SK-N-SH (cell line): ENCODE measurements at regions not wholly inside any gene's neighbourhood (a gene's known extent, or its start where the extent isn't known, plus 50 kb on each side); places are given as distances from the start of the nearest gene placed in this dataset.

ENCODE experiments used
- CTCF ChIA-PET: fragments of 300-600, 350-600 bp; formaldehyde crosslinking; extraction: SDS; loops from one replicate; lab custom pipeline; 2021; lab: Yijun Ruan, JAX
- POLR2A ChIA-PET: fragments of 350-600 bp; sonication (Branson Sonifier 250); formaldehyde crosslinking; extraction: SDS; loops from one replicate; lab custom pipeline; 2020; ENCODE audit warnings: antibody characterized with exemption, inconsistent platforms; lab: Yijun Ruan, JAX
- DNase-seq: peaks from one replicate; pipeline ENCODE4 v3.0.0; 2012
- H2AFZ ChIP-seq: fragments of 200-600 bp; sonication (generic); 2 replicates; pipeline ENCODE4 v1.8.1; 2016; ENCODE audit warnings: antibody characterized with exemption, mild to moderate bottlenecking, low read depth
- H3F3A ChIP-seq: fragments of 200-600 bp; sonication (generic); replicated peaks from 2 replicates; pipeline ENCODE3; 2016; ENCODE audit warnings: antibody characterized with exemption, mild to moderate bottlenecking; ENCODE audit not compliant: insufficient read depth
- H3K27ac ChIP-seq, 2 experiments: fragments of 200-500 bp in 1 of 2; fragments of 200-600 bp in 1 of 2; sonication (Bioruptor generic) in 1 of 2; sonication (generic), shearing (Covaris generic) in 1 of 2; 2 replicates each; pipeline versions ENCODE4 v1.5.1 to v1.6.1; 2014 to 2016; ENCODE audit warnings: low read depth in 2 of 2, inconsistent platforms in 1 of 2, low read length in 1 of 2, mild to moderate bottlenecking in 1 of 2, mixed read lengths in 1 of 2
- H3K27me3 ChIP-seq: fragments of 200-600 bp; sonication (generic), shearing (Covaris generic); 2 replicates; pipeline ENCODE4 v1.6.1; 2016; ENCODE audit warnings: mixed run types; ENCODE audit not compliant: insufficient read depth
- H3K36me3 ChIP-seq, 2 experiments: fragments of 200-500 bp in 1 of 2; fragments of 200-600 bp in 1 of 2; sonication (Bioruptor generic) in 1 of 2; sonication (generic) in 1 of 2; replicated peaks in 1 of 2; 2 replicates each; pipeline versions ENCODE3 to v1.5.1; 2014 to 2016; ENCODE audit warnings: low read length in 1 of 2, mild to moderate bottlenecking in 1 of 2; ENCODE audit not compliant: insufficient read depth in 2 of 2, control insufficient read depth in 1 of 2
- H3K4me1 ChIP-seq, 2 experiments: fragments of 200-500 bp in 1 of 2; fragments of 200-600 bp in 1 of 2; sonication (Bioruptor generic) in 1 of 2; sonication (generic), shearing (Covaris generic) in 1 of 2; 2 replicates each; pipeline versions ENCODE4 v1.5.1 to v1.6.1; 2014 to 2016; ENCODE audit warnings: low read depth in 1 of 2, low read length in 1 of 2, mixed run types in 1 of 2; ENCODE audit not compliant: insufficient read depth in 2 of 2, control insufficient read depth in 1 of 2
- H3K4me2 ChIP-seq: fragments of 200-600 bp; sonication (generic), shearing (Covaris generic); 2 replicates; pipeline ENCODE4 v1.6.1; 2017; ENCODE audit warnings: mixed run types
- H3K4me3 ChIP-seq, 2 experiments: fragments of 200-500 bp in 1 of 2; fragments of 200-600 bp in 1 of 2; sonication (Bioruptor generic) in 1 of 2; sonication (generic), shearing (Covaris generic) in 1 of 2; 2 replicates each; pipeline versions ENCODE4 v1.5.1 to v1.8.1; 2014 to 2016; ENCODE audit warnings: low read depth in 2 of 2, inconsistent platforms in 1 of 2, low read length in 1 of 2, mild to moderate bottlenecking in 1 of 2, mixed read lengths in 1 of 2, moderate library complexity in 1 of 2
- H3K79me2 ChIP-seq: fragments of 200-600 bp; sonication (generic); 2 replicates; pipeline ENCODE4 v1.8.1; 2017; ENCODE audit warnings: mild to moderate bottlenecking; ENCODE audit not compliant: insufficient read depth
- H3K9ac ChIP-seq: fragments of 200-600 bp; sonication (generic); 2 replicates; pipeline ENCODE4 v1.6.1; 2017; ENCODE audit warnings: mixed run types
- H3K9me2 ChIP-seq: fragments of 200-600 bp; sonication (generic); 2 replicates; pipeline ENCODE4 v1.6.1; 2017; ENCODE audit warnings: mixed run types
- H3K9me3 ChIP-seq: fragments of 200-600 bp; sonication (generic); 2 replicates; pipeline ENCODE4 v1.6.1; 2017; ENCODE audit warnings: mixed run types, mild to moderate bottlenecking, moderate library complexity
- H4K20me1 ChIP-seq: fragments of 200-600 bp; sonication (generic); 2 replicates; pipeline ENCODE4 v1.6.1; 2017; ENCODE audit warnings: mild to moderate bottlenecking, mixed run types; ENCODE audit not compliant: insufficient read depth
- CHD2 ChIP-seq: fragments of 150-350 bp; IDR thresholded peaks from 2 replicates; pipeline ENCODE4 v1.6.1; 2018; ENCODE audit warnings: low read length; ENCODE audit not compliant: partially characterized antibody
- EP300 ChIP-seq, 2 experiments: IDR thresholded peaks; 2 replicates each; pipeline versions ENCODE4 v1.4.0 to v1.6.1; 2012; ENCODE audit warnings: borderline replicate concordance in 1 of 2, low read depth in 1 of 2, low read length in 1 of 2
- EZH2phosphoT487 ChIP-seq: fragments of 200-600 bp; sonication (generic); IDR thresholded peaks from 2 replicates; pipeline ENCODE4 v1.6.1; 2017; ENCODE audit warnings: low read depth, mixed run types, mild to moderate bottlenecking, antibody characterized with exemption, moderate library complexity, borderline replicate concordance
- FOXJ3 ChIP-seq: sonication (generic); formaldehyde crosslinking; IDR thresholded peaks from 2 replicates; pipeline ENCODE4 v1.5.1; 2020; ENCODE audit warnings: mild to moderate bottlenecking, missing genetic modification reagents
- FOXM1 ChIP-seq: IDR thresholded peaks from 2 replicates; pipeline ENCODE4 v1.4.0; 2012; ENCODE audit warnings: low read depth, mild to moderate bottlenecking
- GABPA ChIP-seq: IDR thresholded peaks from 2 replicates; pipeline ENCODE4 v1.4.0; 2012; ENCODE audit warnings: low read depth, mild to moderate bottlenecking
- GATA2 ChIP-seq: sonication (generic); formaldehyde crosslinking; IDR thresholded peaks from 2 replicates; pipeline ENCODE4 v1.5.0; 2020; ENCODE audit warnings: mild to moderate bottlenecking, missing genetic modification reagents
- MXI1 ChIP-seq: IDR thresholded peaks from 2 replicates; pipeline ENCODE4 v1.6.1; 2012; ENCODE audit warnings: mild to moderate bottlenecking, low read depth, low read length, improper control_type of control experiment
- NFIC ChIP-seq: IDR thresholded peaks from 2 replicates; pipeline ENCODE4 v1.4.0; 2012; ENCODE audit warnings: borderline replicate concordance
- POLR2AphosphoS5 ChIP-seq: IDR thresholded peaks from 2 replicates; pipeline ENCODE4 v1.6.1; 2012; ENCODE audit warnings: low read depth, low read length
- RAD21 ChIP-seq: IDR thresholded peaks from 2 replicates; pipeline ENCODE4 v1.6.1; 2012; ENCODE audit warnings: mild to moderate bottlenecking, low read length
- TAF1 ChIP-seq: IDR thresholded peaks from 2 replicates; pipeline ENCODE4 v1.6.1; 2012; ENCODE audit warnings: low read depth, mild to moderate bottlenecking, low read length, moderate library complexity, borderline replicate concordance
- TCF12 ChIP-seq: IDR thresholded peaks from 2 replicates; pipeline ENCODE4 v1.4.0; 2012
- USF1 ChIP-seq: IDR thresholded peaks from 2 replicates; pipeline ENCODE4 v1.4.0; 2012; ENCODE audit warnings: low read depth, borderline replicate concordance
- YY1 ChIP-seq: IDR thresholded peaks from 2 replicates; pipeline ENCODE4 v1.4.0; 2012; ENCODE audit warnings: low read depth, mild to moderate bottlenecking
- ZBTB33 ChIP-seq: IDR thresholded peaks from 2 replicates; pipeline ENCODE4 v1.4.0; 2012; ENCODE audit warnings: low read depth, borderline replicate concordance
- WGBS: methylation state at CpG from one replicate; pipeline ENCODE4 v1.1.6; 2017; ENCODE audit warnings: low lambda C conversion rate; 5-methylcytosine and 5-hydroxymethylcytosine counted together

- H4K20me1 ChIP-seq, result no peaks in the 10 kb centered on the region
- no peaks in the 10 kb centered on the region for H3K9me3 ChIP-seq
- no peak overlapping the region for H2AFZ ChIP-seq
- POLR2A ChIA-PET, result no interaction called here
- H3K4me3 ChIP-seq, result no peak overlapping the region
- CTCF ChIA-PET, result no interaction called here
- H3K79me2 ChIP-seq, result no peaks in the 10 kb centered on the region
- no peaks in the 10 kb centered on the region for H3F3A ChIP-seq
- H3K36me3 ChIP-seq, result no peaks in the 10 kb centered on the region
- H3K4me2 ChIP-seq, result no peak overlapping the region
- peaks cover 0 to 8% of the 10 kb centered on the region in 2 experiments; a peak in 2 of 4 replicates for H3K4me1 ChIP-seq
- H3K27me3 ChIP-seq, result no peaks in the 10 kb centered on the region
- no peak for DNase-seq
- no peaks in the 10 kb centered on the region for H3K9me2 ChIP-seq
- no peak for TF ChIP-seq GATA2 (CRISPR knock-in tag)
- no peak for TF ChIP-seq POLR2AphosphoS5
- TF ChIP-seq RAD21, result no peak
- no peak for TF ChIP-seq YY1
- no peak for TF ChIP-seq EZH2phosphoT487
- TF ChIP-seq CHD2, result no peak
- no peak for TF ChIP-seq TAF1
- no peak for TF ChIP-seq FOXJ3 (CRISPR knock-in tag)
- no peak for TF ChIP-seq EP300 (IDR thresholded peaks at IDR 0.05; ENCODE audit: borderline replicate concordance in 1 of 2, low read depth in 1 of 2, low read length in 1 of 2)
- no peak for TF ChIP-seq USF1
- no peak for TF ChIP-seq TCF12
- no peak for TF ChIP-seq ZBTB33
- TF ChIP-seq GABPA, result no peak
- TF ChIP-seq MXI1, result no peak
- H3K9ac ChIP-seq, result no peak overlapping the region
- no peak overlapping the region for H3K27ac ChIP-seq
Observed at GRCh38 chr3:193824365-193824764, 231.4 kb downstream of the OPA1 start.

- Histone ChIP-seq H3K9me2 (no peaks in the 10 kb centered on the region), H3K79me2 (no peaks in the 10 kb centered on the region)
Observed at GRCh38 chr3:193825617-193826016, 232.6 kb downstream of the OPA1 start.

More at GRCh38 chr3:193825617-193826016, 232.6 kb downstream of the OPA1 start:
- H3K36me3 ChIP-seq, result no peaks in the 10 kb centered on the region
- ChIA-PET CTCF (no interaction called here), POLR2A (no interaction called here)
- no peak overlapping the region for H3K4me2 ChIP-seq
- H3K4me3 ChIP-seq, result no peak overlapping the region
- 45% methylated on average over 5 of the region's 6 CpGs for whole genome bisulfite sequencing
- H3K27ac ChIP-seq, result no peak overlapping the region
- no peak for TF ChIP-seq NFIC
- TF ChIP-seq FOXM1, result no peak
- no peaks in the 10 kb centered on the region for H4K20me1 ChIP-seq
- DNase-seq, result no peak
- H2AFZ ChIP-seq, result no peak overlapping the region
- H3K4me1 ChIP-seq, result peaks cover 0 to 8% of the 10 kb centered on the region in 2 experiments; a peak in 2 of 4 replicates
- H3F3A ChIP-seq, result no peaks in the 10 kb centered on the region
- no peaks in the 10 kb centered on the region for H3K27me3 ChIP-seq
- H3K9ac ChIP-seq, result no peak overlapping the region
- H3K9me3 ChIP-seq, result no peaks in the 10 kb centered on the region
